Testis (tissue), 2 donors: ENCODE measurements at regions not wholly inside any gene's neighbourhood (a gene's known extent, or its start where the extent isn't known, plus 50 kb on each side); places are given as distances from the start of the nearest gene placed in this dataset.

Experiments
- DNase-seq: peaks from one replicate; pipeline ENCODE4 v3.0.0-alpha.2; 2019
- H3K27ac ChIP-seq, 2 donors: fragments of 200-600 bp; sonication (generic); one replicate each; pipeline ENCODE4 v1.5.1; 2019
- H3K27me3 ChIP-seq: fragments of 200-600 bp; sonication (generic); one replicate; pipeline ENCODE4 v1.5.1; 2019
- H3K36me3 ChIP-seq: fragments of 200-600 bp; sonication (generic); one replicate; pipeline ENCODE4 v1.5.1; 2017; ENCODE audit warnings: low read depth; ENCODE audit errors: missing control alignments
- H3K4me1 ChIP-seq: fragments of 200-600 bp; sonication (generic); one replicate; pipeline ENCODE4 v1.5.1; 2019
- H3K4me3 ChIP-seq, 2 donors: fragments of 200-600 bp; sonication (generic); one replicate each; pipeline ENCODE4 v1.5.1; 2017 to 2019
- H3K9me3 ChIP-seq: fragments of 200-600 bp; sonication (generic); one replicate; pipeline ENCODE4 v1.5.1; 2017
- POLR2A ChIP-seq: fragments of 450-650 bp; IDR thresholded peaks from one replicate; pipeline ENCODE4 v1.6.1; 2017; ENCODE audit warnings: antibody characterized with exemption, mild to moderate bottlenecking, moderate library complexity
- WGBS, 2 donors: methylation state at CpG; one replicate each; pipeline ENCODE4 v1.1.5; 2018; 5-methylcytosine and 5-hydroxymethylcytosine counted together
- intact Hi-C: fragments of 100-400 bp; cut with DNase I; formaldehyde crosslinking; loops from one replicate; pipeline ENCODE4 v1.15.1; 2023; ENCODE audit warnings: low total_unique reads
- TF ChIP-seq, protein P1 (sequence below), 3 experiments: fragments of 450-650 bp in 2 of 3; fragments of 200-600 bp in 1 of 3; sonication (generic) in 1 of 3; IDR thresholded peaks; one replicate each; pipeline ENCODE4 v1.5.1; 2016 to 2019; ENCODE audit warnings: antibody characterized with exemption in 3 of 3, mild to moderate bottlenecking in 2 of 3, moderate library complexity in 1 of 3

DNA sequence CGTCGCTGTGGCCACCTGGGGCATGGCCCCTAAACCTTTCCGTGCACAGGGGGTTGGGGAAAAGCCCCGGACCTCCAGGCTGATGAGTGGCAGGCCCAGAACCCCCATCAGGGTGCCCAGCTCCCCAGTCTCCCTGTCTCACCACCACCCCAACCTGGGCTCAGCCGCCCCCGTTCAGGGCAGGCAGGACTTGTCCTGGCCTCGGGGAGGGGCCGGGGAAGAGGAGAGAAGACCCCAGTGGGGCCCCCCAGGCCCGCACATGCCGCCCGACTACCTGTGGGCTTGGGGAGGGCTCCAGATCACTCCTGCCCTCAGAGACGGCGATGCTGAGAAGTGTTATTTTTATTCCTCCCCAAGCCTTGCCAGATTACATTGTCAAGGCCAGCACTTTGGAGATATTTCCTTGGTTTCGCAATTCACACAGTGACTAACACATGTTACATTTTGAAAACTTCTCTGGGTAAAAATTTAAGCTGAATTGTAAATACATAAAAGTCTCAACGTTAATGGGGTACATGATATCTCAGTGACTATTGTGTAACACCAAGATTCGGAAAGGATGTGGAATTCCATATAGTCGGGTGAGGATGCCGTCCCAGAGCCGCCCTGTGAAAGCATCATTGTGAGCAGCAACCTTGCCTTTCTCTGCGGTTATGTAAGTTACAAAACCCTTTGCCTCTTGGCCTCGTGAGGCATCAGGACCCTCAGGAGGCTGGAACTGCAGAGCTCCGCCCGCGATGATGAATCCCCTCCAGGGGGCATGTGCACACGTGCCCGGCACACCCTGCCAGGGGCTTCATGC lies 85.6 kb upstream of the DIO3 start:
- TF ChIP-seq, protein P1, sequence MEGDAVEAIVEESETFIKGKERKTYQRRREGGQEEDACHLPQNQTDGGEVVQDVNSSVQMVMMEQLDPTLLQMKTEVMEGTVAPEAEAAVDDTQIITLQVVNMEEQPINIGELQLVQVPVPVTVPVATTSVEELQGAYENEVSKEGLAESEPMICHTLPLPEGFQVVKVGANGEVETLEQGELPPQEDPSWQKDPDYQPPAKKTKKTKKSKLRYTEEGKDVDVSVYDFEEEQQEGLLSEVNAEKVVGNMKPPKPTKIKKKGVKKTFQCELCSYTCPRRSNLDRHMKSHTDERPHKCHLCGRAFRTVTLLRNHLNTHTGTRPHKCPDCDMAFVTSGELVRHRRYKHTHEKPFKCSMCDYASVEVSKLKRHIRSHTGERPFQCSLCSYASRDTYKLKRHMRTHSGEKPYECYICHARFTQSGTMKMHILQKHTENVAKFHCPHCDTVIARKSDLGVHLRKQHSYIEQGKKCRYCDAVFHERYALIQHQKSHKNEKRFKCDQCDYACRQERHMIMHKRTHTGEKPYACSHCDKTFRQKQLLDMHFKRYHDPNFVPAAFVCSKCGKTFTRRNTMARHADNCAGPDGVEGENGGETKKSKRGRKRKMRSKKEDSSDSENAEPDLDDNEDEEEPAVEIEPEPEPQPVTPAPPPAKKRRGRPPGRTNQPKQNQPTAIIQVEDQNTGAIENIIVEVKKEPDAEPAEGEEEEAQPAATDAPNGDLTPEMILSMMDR (IDR thresholded peaks at IDR 0.05) = no peak
- TF ChIP-seq POLR2A = no peak
- Histone ChIP-seq H3K27me3 (no peaks in the 10 kb centered on the region), H3K9me3 (no peaks in the 10 kb centered on the region), H3K36me3 (no peaks in the 10 kb centered on the region), H3K27ac (peak overlapping the region; percentile 83 to 86), H3K4me3 (no peak overlapping the region), H3K4me1 (peaks cover 24% of the 10 kb centered on the region)
- DNase-seq = peak; percentile 61
- intact Hi-C loops = loop anchor here (10.0 kb wide), 1 partner anchor 111 kb away; no protein-coding TSS in a partner anchor
- 44% methylated on average over 21 to 23 of the region's 26 CpGs for WGBS, 2 donors

DNA sequence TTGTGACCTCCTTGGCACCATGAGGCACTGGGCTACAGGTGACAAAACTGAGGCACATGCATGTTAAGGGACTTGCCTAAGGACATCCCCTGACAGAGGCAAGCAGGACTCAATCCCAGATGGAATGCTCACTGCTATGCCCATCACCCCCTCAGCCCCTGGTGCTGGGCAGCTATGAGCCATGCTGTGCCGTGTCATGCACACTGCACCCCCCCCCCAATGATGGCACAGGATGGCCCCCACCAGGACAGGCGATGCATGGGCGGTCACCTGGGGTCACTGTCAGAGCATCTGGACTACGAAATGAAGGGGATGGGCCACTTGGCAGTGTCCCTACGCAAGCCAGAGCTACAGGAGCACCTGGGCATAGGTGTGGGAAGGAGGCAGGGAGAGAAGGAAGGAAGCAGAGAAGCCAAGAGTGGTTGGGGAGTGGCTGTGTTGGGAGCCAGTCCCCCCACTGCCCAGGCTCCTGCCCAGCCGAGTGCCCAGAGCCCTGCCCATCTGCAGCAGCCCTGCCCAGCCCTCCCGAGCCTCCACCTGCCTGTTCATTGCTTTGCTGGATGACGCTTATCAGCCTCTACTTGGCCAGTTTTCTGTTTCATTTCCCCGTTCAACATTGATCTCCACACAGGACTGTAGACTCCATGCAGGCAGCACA lies 84.9 kb upstream of the DIO3 start:
- Histone ChIP-seq H3K4me3 (no peak overlapping the region), H3K36me3 (no peaks in the 10 kb centered on the region), H3K27me3 (no peaks in the 10 kb centered on the region), H3K4me1 (peaks cover 24% of the 10 kb centered on the region), H3K9me3 (no peaks in the 10 kb centered on the region), H3K27ac (peak overlapping the region in 1 of 2 donors; percentile 83)
- 78 to 87% methylated on average over 6 to 9 of the region's 9 CpGs for WGBS, 2 donors
- DNase-seq = peak; percentile 10
- TF ChIP-seq, protein P1 (IDR thresholded peaks at IDR 0.05) = no peak
- TF ChIP-seq POLR2A = no peak
- intact Hi-C loops = loop anchor here (10.0 kb wide), 1 partner anchor 112 kb away; no protein-coding TSS in a partner anchor

DNA sequence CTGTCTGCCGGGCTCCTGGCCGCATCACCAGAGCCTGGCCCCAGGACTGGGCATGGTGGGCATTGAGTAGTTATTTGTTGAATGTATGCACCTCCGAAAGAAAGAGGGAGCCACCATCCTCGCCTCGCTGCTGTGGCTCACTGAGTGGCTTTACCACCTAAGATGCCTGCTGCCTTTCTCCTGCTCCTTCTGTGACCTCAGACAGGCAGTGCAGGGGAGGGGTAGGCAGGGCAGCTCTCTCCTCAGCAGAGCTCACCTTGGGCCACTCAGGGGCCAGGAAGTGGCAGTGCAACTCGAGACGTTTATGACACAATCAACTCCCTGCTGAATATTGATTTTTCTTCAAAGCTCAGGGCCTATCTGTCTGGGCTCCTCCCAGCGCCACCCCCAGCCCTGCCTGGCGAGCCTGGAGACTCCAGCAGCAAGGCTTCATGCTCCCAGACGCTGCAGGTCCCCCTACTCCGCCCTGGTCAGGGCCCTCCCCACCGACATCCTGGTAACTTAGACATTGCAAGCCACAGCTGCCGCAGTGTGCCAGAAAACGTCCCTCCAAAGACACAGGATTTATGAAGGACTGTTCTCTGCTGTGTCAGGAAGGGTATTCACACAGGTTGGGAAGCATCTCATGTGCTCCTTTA lies 84.3 kb upstream of the DIO3 start:
- H3K4me3 ChIP-seq = no peak overlapping the region
- peak; percentile 10 for DNase-seq
- intact Hi-C loops = loop anchor here (10.0 kb wide), 1 partner anchor 112 kb away; no protein-coding TSS in a partner anchor
- WGBS, 2 donors = 66 to 73% methylated on average over 13 to 14 of the region's 14 CpGs
- H3K27me3 ChIP-seq = no peaks in the 10 kb centered on the region
- H3K27ac ChIP-seq = peak overlapping the region in 1 of 2 donors; percentile 83
- TF ChIP-seq, protein P1 (IDR thresholded peaks at IDR 0.05) = no peak
- TF ChIP-seq POLR2A = no peak
- H3K36me3 ChIP-seq = no peaks in the 10 kb centered on the region
- H3K4me1 ChIP-seq = peaks cover 24% of the 10 kb centered on the region
- no peaks in the 10 kb centered on the region for H3K9me3 ChIP-seq

GRCh38 chr14:101477648-101478047 lies 83.6 kb upstream of the DIO3 start:
- Histone ChIP-seq H3K4me3 (no peak overlapping the region), H3K27me3 (no peaks in the 10 kb centered on the region), H3K27ac (no peak overlapping the region), H3K4me1 (peaks cover 24% of the 10 kb centered on the region), H3K36me3 (no peaks in the 10 kb centered on the region), H3K9me3 (no peaks in the 10 kb centered on the region)
- TF ChIP-seq, protein P1 (IDR thresholded peaks at IDR 0.05) = no peak
- no peak for TF ChIP-seq POLR2A
- 88% methylated on average over 5 of the region's 5 CpGs for WGBS, 2 donors
- DNase-seq = peak; percentile 7
- intact Hi-C loops = loop anchor here (10.0 kb wide), 1 partner anchor 113 kb away; no protein-coding TSS in a partner anchor
